ENCODE measurements at regions not wholly inside any gene's neighbourhood (a gene's known extent, or its start where the extent isn't known, plus 50 kb on each side); places are given as distances from the start of the nearest gene placed in this dataset.
A peak's percentile ranks its signal among the peaks of the same experiment; 100 is the strongest.
"Not testable (repeated sequence)": the region's sequence is repeated elsewhere in the genome, so short reads cannot be mapped to it uniquely, and the experiment has no call there.

DNA sequence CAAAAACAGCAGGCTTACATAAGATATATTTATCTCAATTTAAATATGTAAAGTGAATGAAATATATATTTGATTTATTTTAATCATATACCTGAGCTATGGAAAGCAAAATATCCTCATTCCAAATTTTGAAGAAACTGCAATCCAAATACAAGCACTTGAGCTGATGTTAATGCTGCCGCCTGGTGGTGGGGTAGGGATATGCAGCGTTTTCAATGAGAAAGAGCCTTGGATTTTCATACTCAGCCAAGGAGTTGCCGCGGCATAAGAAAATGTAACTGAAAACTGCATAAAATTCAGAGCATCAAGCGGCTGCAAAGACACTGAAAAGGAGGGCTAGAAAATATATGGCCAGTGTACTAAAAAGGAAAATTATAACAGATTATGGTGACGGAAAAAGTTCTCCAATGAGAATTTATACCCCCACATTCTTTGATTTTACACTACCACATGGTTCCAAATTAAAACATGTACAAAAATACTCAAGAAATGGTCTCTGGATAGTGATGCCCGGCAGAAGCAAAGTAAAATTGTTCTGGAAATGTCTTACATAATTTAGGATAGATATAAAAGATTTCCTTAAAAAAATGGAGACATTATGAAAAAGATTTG, 660.3 kb upstream of the PITX2 start:
- peak; percentile 22 for DNase-seq

GRCh38 chr4:111296466-111296865, 673.6 kb upstream of the PITX2 start:
- no peak for DNase-seq

GRCh38 chr4:111303806-111304205, 680.9 kb upstream of the PITX2 start:
- no peak for DNase-seq

DNA sequence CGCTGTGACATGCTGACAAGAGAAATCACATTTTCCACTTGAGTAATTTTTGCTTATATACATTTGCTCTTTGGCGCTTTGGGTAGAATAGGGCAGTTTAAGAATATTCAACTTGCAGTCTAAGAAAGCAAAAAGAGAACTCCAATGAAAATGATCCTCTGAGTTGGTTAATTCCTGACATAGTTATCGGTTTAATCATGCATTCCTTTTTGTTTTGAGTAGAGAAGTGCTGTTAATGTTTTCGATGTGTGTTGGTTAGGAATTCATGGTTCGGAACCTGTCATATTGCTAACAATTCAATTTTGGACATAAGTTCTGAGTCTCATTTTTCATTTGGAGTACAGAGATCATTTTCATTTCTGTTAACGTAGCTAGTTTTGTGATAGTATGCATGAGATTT, 700.6 kb upstream of the PITX2 start:
- DNase-seq: no peak

DNA sequence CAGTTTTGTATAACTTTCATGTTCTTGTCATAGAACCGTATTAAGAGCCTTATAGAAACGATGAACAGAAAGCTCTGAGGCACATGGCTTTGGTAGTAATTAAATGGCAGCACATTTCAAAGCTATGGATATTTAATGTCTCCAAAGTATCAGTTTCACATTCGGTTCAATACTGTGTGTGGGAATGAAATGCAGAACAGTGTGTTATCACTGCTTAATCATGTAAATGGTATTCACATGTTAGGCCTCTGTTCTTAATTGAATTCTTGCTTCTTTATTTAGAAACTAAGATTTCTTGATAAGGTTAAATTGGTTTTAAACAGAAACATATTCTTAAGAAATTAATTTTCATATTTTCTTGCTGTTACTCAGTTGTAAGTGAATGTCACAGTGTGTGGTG, 701.0 kb upstream of the PITX2 start:
- no peak for DNase-seq

GRCh38 chr4:111326450-111326849, 703.6 kb upstream of the PITX2 start:
- no peak for DNase-seq

GRCh38 chr4:111330786-111331185, 707.9 kb upstream of the PITX2 start:
- DNase-seq: no peak

DNA sequence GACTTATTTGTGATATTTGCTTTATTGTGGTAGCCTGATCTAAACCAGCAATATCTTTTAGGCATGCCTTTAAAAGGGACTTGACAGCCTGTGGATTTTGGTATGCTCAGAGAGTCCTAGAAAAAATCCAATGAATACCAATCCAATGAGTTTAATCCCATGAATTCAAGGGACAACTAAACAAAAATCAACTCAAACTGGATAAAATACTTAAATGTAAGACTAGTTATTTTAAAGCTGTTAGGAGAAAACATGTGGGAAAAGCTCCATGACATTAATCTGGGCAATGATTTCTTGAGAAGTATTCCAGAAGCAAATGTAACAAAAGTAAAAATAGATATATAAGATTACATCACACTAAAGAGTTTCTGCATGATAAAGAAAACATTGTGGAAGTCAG, 711.5 kb upstream of the PITX2 start:
- DNase-seq: no peak

DNA sequence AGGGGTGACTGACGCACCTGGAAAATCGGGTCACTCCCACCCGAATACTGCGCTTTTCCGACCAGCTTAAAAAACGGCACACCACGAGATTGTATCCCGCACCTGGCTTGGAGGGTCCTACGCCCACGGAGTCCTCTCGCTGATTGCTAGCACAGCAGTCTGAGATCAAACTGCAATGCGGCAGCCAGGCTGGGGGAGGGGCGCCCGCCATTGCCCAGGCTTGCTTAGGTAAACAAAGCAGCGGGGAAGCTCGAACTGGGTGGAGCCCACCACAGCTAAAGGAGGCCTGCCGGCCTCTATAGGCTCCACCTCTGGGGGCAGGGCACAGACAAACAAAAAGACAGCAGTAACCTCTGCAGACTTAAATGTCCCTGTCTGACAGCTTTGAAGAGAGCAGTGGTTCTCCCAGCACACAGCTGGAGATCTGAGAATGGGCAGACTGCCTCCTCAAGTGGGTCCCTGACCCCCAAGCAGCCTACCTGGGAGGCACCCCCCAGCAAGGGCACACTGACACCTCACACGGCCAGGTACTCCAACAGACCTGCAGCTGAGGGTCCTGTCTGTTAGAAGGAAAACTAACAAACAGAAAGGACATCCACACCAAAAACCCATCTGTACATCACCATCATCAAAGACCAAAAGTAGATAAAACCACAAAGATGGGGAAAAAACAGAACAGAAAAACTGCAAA, 714.5 kb upstream of the PITX2 start:
- DNase-seq: not testable (repeated sequence)

DNA sequence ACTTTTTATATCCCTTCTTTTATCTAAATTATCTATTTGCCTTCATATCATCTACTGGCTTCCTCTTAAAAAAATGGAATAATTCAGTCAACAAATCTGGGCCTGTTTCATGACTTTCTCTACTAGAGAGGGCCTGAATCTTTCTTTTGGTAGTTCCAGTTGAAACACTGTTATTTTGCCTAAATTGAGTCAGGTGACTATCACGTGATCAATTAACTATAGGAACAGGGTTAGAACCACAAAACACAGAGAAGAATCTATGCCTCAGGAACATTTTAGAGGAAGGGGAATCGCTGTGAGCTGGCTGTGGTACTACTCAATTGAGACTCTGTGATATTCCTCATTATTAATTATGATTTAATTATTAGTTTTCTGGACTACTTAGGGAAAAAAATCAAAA, 736.7 kb upstream of the PITX2 start:
- no peak for DNase-seq

DNA sequence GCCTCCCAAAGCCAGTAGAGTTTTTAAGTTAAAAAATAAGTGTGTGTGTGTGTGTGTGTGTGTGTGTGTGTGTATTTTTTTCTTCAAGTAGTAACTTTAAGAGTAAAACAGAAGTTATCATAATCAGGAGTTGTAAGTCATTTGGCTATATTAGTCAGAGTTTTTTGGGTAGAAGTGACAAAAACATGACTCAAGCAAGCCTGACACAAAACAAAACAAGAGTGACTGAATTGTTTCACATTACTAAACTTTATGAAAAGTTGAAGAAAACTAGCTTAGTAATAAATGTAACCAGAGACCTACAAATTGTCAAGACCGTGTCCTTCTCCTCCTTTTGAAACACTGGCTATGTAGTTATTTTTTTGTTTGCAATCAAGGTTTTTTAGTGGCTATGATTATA, 738.0 kb upstream of the PITX2 start:
- no peak for DNase-seq

DNA sequence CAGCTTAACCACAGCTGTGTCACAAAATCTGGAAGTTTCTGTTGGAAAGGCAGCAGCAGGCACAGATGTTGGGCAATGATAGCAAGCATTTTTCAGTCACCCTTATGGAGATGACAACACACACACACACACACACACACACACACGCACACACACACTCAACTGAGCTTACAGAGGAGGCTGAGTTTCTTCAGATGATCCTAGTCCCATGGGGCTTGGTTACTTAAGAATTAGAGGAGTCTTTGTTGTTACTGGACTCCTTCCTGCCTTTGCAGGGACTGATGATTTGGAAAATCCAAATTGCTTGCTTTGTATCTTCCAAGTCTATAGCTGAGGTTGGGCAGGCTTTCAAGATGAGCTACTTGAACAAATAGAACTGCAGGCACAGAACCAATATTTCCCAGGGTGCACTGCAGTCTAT, 740.1 kb upstream of the PITX2 start:
- DNase-seq: peak; percentile 28

- DNase-seq: not testable (repeated sequence)
These were observed 755.0 kb upstream of the PITX2 start for GRCh38 chr4:111377880-111378279.

GRCh38 chr4:111388561-111388960, 756.7 kb upstream of the FAM241A start:
- no peak for DNase-seq

DNA sequence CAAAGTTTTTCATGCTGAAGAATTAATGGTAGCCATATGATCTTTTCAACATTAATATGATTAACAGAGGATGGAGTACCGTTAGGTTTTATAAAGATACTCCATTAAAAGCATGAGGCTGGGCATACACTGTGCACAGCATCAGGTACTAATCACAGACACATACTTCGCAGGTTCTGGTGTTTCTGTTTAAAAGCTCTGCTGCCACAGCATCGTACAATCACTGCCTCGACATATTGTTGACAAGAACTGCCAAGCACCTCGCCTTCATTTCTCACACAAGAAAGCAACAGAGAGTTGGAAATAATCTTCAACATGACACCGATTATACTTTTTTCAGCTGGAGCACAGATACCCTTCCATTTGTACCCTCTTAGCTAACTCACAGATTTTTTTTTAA, 753.4 kb upstream of the FAM241A start:
- no peak for DNase-seq

- no peak for DNase-seq
These were observed 751.5 kb upstream of the FAM241A start for GRCh38 chr4:111393781-111394180.

DNA sequence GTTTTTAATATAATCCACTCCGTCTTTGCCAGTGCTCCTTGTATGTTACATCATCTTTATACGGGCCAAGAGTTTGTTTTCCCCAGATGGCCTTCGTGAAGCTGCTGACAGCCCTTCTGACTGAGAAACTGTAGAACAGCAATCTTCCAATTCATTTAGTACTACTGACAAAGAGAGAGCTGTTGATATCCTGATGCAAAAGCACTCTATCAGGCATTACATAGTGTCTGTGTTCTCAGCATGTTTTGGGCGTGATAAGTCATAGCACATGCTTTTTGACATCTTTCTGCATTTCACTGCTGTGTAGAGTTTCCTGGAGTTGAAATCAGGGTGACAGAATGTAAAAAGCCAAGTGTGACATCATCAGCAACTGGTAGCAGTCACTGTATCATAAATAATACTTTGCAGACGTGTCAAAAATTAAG, 746.3 kb upstream of the FAM241A start:
- peak; percentile 63 for DNase-seq

- peak; percentile 55 for DNase-seq
These were observed 745.6 kb upstream of the FAM241A start for GRCh38 chr4:111399623-111400022.

GRCh38 chr4:111400741-111401140, 744.5 kb upstream of the FAM241A start:
- DNase-seq: peak; percentile 40

DNA sequence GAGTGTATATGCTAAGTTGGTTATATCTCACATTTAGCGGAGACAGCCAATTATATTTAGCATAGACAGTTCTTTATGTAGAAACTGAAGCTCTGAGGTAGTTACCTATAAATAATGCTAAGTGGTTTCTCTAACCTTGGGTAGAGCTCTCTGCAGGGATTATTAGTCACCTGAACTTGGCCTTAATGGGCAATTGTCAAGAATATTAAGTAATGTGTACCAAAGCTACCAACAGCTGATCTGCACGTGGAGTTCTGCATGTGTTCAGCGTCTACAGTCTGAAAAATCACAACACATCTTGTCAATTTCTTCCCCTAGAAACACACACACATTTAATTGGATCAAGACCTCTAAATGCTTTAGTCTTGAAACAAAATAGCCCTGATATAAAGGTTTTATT, 740.6 kb upstream of the FAM241A start:
- no peak for DNase-seq

- no peak for DNase-seq
These were observed 739.3 kb upstream of the FAM241A start for GRCh38 chr4:111405989-111406388.

DNA sequence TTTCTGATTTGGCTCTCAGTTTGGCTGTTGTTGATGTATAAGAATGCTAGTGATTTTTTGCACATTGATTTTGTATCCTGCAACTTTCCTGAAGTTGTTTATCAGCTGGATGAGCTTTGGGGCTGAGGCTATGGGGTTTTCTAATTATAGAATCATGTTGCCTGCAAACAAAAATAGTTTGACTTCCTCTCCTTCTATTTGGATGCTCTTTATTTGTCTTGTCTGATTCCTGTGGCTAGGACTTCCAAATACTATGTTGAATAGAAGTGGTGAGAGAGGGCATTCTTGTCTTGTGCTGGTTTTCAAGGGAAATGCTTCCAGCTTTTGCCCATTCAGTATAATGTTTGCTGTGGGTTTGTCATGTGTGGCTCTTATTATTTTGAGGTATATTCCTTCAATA, 734.7 kb upstream of the FAM241A start:
- DNase-seq: no peak

GRCh38 chr4:111417521-111417920, 727.7 kb upstream of the FAM241A start:
- no peak for DNase-seq

GRCh38 chr4:111433441-111433840, 711.8 kb upstream of the FAM241A start:
- no peak for DNase-seq

DNA sequence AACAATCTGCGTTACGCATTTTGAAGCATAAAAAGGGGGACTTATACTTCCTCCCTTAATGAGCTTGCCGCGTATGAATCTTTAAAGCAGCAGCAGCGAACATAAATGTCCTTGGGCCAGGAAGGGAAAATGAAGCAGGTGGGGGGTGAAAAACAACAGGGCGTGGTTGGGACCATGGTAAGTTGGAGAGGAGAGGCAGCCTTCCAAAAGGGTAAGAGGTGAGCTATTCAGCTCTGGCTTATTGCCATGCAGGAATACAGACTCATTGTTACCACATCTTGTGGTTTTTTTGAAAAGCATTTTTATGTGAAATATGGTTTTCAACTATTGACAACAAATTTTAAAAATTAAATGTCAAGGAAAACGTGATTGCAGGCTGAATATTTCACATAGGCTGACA, 710.7 kb upstream of the FAM241A start:
- no peak for DNase-seq

All from right hindlimb (tissue), 1 donor.